Prostate gland (tissue), 2 donors: ENCODE measurements at regions not wholly inside any gene's neighbourhood (a gene's known extent, or its start where the extent isn't known, plus 50 kb on each side); places are given as distances from the start of the nearest gene placed in this dataset.

Source experiments
- CTCF ChIP-seq, 4 experiments: fragments of 200-600 bp in 2 of 4; fragments of 450-650 bp in 2 of 4; sonication (generic) in 2 of 4; IDR thresholded peaks; 1 replicate in 3 of 4; 2 replicates in 1 of 4; pipeline ENCODE4 v1.5.1; 2016 to 2019; ENCODE audit warnings: antibody characterized with exemption in 4 of 4, mild to moderate bottlenecking in 2 of 4, moderate library complexity in 2 of 4
- POLR2A ChIP-seq: fragments of 450-650 bp; IDR thresholded peaks from one replicate; pipeline ENCODE4 v1.6.1; 2016; ENCODE audit warnings: antibody characterized with exemption, mild to moderate bottlenecking
- POLR2AphosphoS5 ChIP-seq: sonication (generic); formaldehyde crosslinking; IDR thresholded peaks from one replicate; pipeline ENCODE4 v1.6.1; 2017; ENCODE audit warnings: antibody characterized with exemption

GRCh38 chr4:41820473-41820872, 71.9 kb upstream of the PHOX2B start:
- TF ChIP-seq POLR2A (no peak), CTCF (IDR thresholded peaks at IDR 0.05) (no peak), POLR2AphosphoS5 (no peak)
